ENCODE measurements at regions not wholly inside any gene's neighbourhood (a gene's known extent, or its start where the extent isn't known, plus 50 kb on each side); places are given as distances from the start of the nearest gene placed in this dataset.

- WGBS, 2 donors: 85 to 95% methylated on average over 5 of the region's 5 CpGs
- H3K27ac ChIP-seq (ENCODE audit: low read depth in 1 of 2, low read length in 1 of 2): no peak overlapping the region
- ATAC-seq (ENCODE audit: insufficient read depth, low FRiP score): no peak
Observed at GRCh38 chr10:62643606-62644587, 160.6 kb upstream of the ADO start.

GRCh38 chr10:62647375-62648092 is 157.0 kb upstream of the ADO start:
- H3K9me3 ChIP-seq (ENCODE audit: control insufficient read depth in 4 of 4, insufficient read depth in 3 of 4, low read length in 3 of 4): no peaks in the 10 kb centered on the region
- TF ChIP-seq, protein P1, sequence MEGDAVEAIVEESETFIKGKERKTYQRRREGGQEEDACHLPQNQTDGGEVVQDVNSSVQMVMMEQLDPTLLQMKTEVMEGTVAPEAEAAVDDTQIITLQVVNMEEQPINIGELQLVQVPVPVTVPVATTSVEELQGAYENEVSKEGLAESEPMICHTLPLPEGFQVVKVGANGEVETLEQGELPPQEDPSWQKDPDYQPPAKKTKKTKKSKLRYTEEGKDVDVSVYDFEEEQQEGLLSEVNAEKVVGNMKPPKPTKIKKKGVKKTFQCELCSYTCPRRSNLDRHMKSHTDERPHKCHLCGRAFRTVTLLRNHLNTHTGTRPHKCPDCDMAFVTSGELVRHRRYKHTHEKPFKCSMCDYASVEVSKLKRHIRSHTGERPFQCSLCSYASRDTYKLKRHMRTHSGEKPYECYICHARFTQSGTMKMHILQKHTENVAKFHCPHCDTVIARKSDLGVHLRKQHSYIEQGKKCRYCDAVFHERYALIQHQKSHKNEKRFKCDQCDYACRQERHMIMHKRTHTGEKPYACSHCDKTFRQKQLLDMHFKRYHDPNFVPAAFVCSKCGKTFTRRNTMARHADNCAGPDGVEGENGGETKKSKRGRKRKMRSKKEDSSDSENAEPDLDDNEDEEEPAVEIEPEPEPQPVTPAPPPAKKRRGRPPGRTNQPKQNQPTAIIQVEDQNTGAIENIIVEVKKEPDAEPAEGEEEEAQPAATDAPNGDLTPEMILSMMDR (IDR thresholded peaks at IDR 0.05; ENCODE audit: control extremely low read depth, extremely low read depth): no peak
- no peaks in the 10 kb centered on the region for H3K36me3 ChIP-seq (ENCODE audit: control insufficient read depth in 4 of 4, insufficient read depth in 4 of 4, low read length in 4 of 4)
- ATAC-seq (ENCODE audit: insufficient read depth, low FRiP score) (no peak), DNase-seq (no peak)
- H3K4me3 ChIP-seq: no peak overlapping the region
- H3K27me3 ChIP-seq (ENCODE audit: control insufficient read depth in 3 of 3, insufficient read depth in 3 of 3, low read length in 2 of 3): no peaks in the 10 kb centered on the region
- H3K27ac ChIP-seq (ENCODE audit: low read depth in 1 of 2, low read length in 1 of 2): no peak overlapping the region
- peaks cover 0 to 3% (median 0%) of the 10 kb centered on the region in 5 donors for H3K4me1 ChIP-seq (ENCODE audit: control insufficient read depth in 5 of 5, insufficient read depth in 5 of 5, low read length in 5 of 5)
- WGBS, 2 donors: 79 to 82% methylated on average over 6 of the region's 6 CpGs
- no peak overlapping the region for H3K9ac ChIP-seq (ENCODE audit: insufficient read depth in 1 of 2, low read length in 2 of 2)

More at GRCh38 chr10:62643606-62644587, 160.6 kb upstream of the ADO start:
- H3K4me3 ChIP-seq: no peak overlapping the region
- peaks cover 0 to 15% (median 4%) of the 10 kb centered on the region in 5 donors for H3K4me1 ChIP-seq (ENCODE audit: control insufficient read depth in 5 of 5, insufficient read depth in 5 of 5, low read length in 5 of 5)
- TF ChIP-seq, protein P1 (IDR thresholded peaks at IDR 0.05; ENCODE audit: control extremely low read depth, extremely low read depth): no peak
- no peaks in the 10 kb centered on the region for H3K27me3 ChIP-seq (ENCODE audit: control insufficient read depth in 3 of 3, insufficient read depth in 3 of 3, low read length in 2 of 3)
- no peak overlapping the region for H3K9ac ChIP-seq (ENCODE audit: insufficient read depth in 1 of 2, low read length in 2 of 2)
- DNase-seq: no peak
- no peaks in the 10 kb centered on the region for H3K36me3 ChIP-seq (ENCODE audit: control insufficient read depth in 4 of 4, insufficient read depth in 4 of 4, low read length in 4 of 4)
- H3K9me3 ChIP-seq (ENCODE audit: control insufficient read depth in 4 of 4, insufficient read depth in 3 of 4, low read length in 3 of 4): no peaks in the 10 kb centered on the region

- Histone ChIP-seq H3K9ac (ENCODE audit: insufficient read depth in 1 of 2, low read length in 2 of 2) (no peak overlapping the region), H3K27ac (ENCODE audit: low read depth in 1 of 2, low read length in 1 of 2) (no peak overlapping the region), H3K36me3 (ENCODE audit: control insufficient read depth in 4 of 4, insufficient read depth in 4 of 4, low read length in 4 of 4) (no peaks in the 10 kb centered on the region), H3K4me3 (no peak overlapping the region), H3K4me1 (ENCODE audit: control insufficient read depth in 5 of 5, insufficient read depth in 5 of 5, low read length in 5 of 5) (peaks cover 0 to 3% (median 0%) of the 10 kb centered on the region in 5 donors), H3K27me3 (ENCODE audit: control insufficient read depth in 3 of 3, insufficient read depth in 3 of 3, low read length in 2 of 3) (no peaks in the 10 kb centered on the region), H3K9me3 (ENCODE audit: control insufficient read depth in 4 of 4, insufficient read depth in 3 of 4, low read length in 3 of 4) (no peaks in the 10 kb centered on the region)
- TF ChIP-seq, protein P1 (IDR thresholded peaks at IDR 0.05; ENCODE audit: control extremely low read depth, extremely low read depth): no peak
- ATAC-seq (ENCODE audit: insufficient read depth, low FRiP score) (no peak), DNase-seq (no peak)
- 38 to 81% methylated on average over 1 of the region's 1 CpG for WGBS, 2 donors
Observed at GRCh38 chr10:62648921-62649320, 155.6 kb upstream of the ADO start.
